Loucy (cell line): ENCODE measurements at regions not wholly inside any gene's neighbourhood (a gene's known extent, or its start where the extent isn't known, plus 50 kb on each side); places are given as distances from the start of the nearest gene placed in this dataset.
"Not testable (repeated sequence)": the region's sequence is repeated elsewhere in the genome, so short reads cannot be mapped to it uniquely, and the experiment has no call there.

Experiments used
- H2AFZ ChIP-seq: fragments of 200-600 bp; sonication (generic); 2 replicates; pipeline ENCODE4 v1.6.0; 2016; ENCODE audit warnings: antibody characterized with exemption, mild to moderate bottlenecking, low read length, moderate library complexity
- H3F3A ChIP-seq: fragments of 200-600 bp; 2 replicates; pipeline ENCODE4 v1.6.0; 2016; ENCODE audit warnings: antibody characterized with exemption, low read depth, mild to moderate bottlenecking
- H3K27me3 ChIP-seq: fragments of 200-600 bp; sonication (generic); 2 replicates; pipeline ENCODE4 v1.6.1; 2014; ENCODE audit warnings: low read length, mild to moderate bottlenecking; ENCODE audit not compliant: insufficient read depth, poor library complexity, severe bottlenecking
- H3K36me3 ChIP-seq: fragments of 200-600 bp; sonication (generic); 2 replicates; pipeline ENCODE4 v1.6.1; 2016; ENCODE audit warnings: low read length; ENCODE audit not compliant: insufficient read depth
- H3K4me1 ChIP-seq: fragments of 200-600 bp; sonication (generic); 2 replicates; pipeline ENCODE4 v1.5.1; 2014; ENCODE audit warnings: low read length, mild to moderate bottlenecking; ENCODE audit not compliant: insufficient read depth, poor library complexity, severe bottlenecking
- H3K4me2 ChIP-seq: fragments of 200-600 bp; sonication (generic); 2 replicates; pipeline ENCODE4 v1.6.0; 2014; ENCODE audit warnings: antibody characterized with exemption, low read length, low read depth, mild to moderate bottlenecking; ENCODE audit not compliant: poor library complexity, severe bottlenecking
- H3K4me3 ChIP-seq: fragments of 200-600 bp; sonication (generic); 2 replicates; pipeline ENCODE4 v1.5.1; 2014; ENCODE audit warnings: low read length, mild to moderate bottlenecking, mixed read lengths; ENCODE audit not compliant: poor library complexity, severe bottlenecking
- H3K79me2 ChIP-seq: fragments of 200-600 bp; sonication (generic); 2 replicates; pipeline ENCODE4 v1.6.1; 2014; ENCODE audit warnings: low read length; ENCODE audit not compliant: insufficient read depth
- H3K9ac ChIP-seq: fragments of 200-600 bp; sonication (generic); 2 replicates; pipeline ENCODE4 v1.6.0; 2014; ENCODE audit warnings: mild to moderate bottlenecking, low read depth, low read length, moderate library complexity; ENCODE audit not compliant: poor library complexity, severe bottlenecking
- H3K9me2 ChIP-seq: fragments of 200-600 bp; sonication (generic); replicated peaks from 2 replicates; pipeline ENCODE4 v1.6.1; 2016; ENCODE audit warnings: low read depth, low read length, mixed read lengths
- H3K9me3 ChIP-seq: fragments of 200-600 bp; sonication (generic); 2 replicates; pipeline ENCODE4 v1.6.1; 2014; ENCODE audit warnings: mild to moderate bottlenecking, antibody characterized with exemption, low read length, low read depth; ENCODE audit not compliant: insufficient read depth
- H4K20me1 ChIP-seq: fragments of 200-600 bp; sonication (generic); 2 replicates; pipeline ENCODE4 v1.6.0; 2014; ENCODE audit warnings: antibody characterized with exemption, low read length, mild to moderate bottlenecking; ENCODE audit not compliant: insufficient read depth, poor library complexity, severe bottlenecking
- EZH2phosphoT487 ChIP-seq: fragments of 200-600 bp; IDR thresholded peaks from 2 replicates; pipeline ENCODE4 v1.6.1; 2018; ENCODE audit warnings: antibody characterized with exemption, mild to moderate bottlenecking, moderate library complexity, borderline replicate concordance
- TF ChIP-seq, protein P1 (sequence below): fragments of 200-600 bp; sonication (generic); conservative IDR thresholded peaks from 2 replicates; pipeline ENCODE4 v1.5.1; 2014; ENCODE audit warnings: mild to moderate bottlenecking, antibody characterized with exemption, low read length

DNA sequence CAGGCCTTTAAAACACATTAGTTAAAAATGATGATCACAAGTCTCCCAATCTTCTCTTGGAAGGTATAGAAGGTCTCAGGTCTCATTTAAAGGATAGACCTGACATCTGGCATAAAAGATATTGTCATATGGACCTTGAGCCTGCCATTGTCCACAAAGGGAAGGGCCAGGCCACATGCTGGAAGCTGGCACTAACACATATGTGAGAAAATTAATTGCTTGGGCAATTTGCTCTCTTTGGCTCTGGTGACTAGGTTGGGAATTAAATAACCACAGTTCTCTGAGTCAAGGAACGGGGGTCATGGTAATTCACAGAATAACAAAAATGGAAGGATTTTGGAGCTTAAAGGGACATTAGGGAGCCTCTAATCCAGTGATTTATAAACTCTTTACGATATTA, 727.3 kb downstream of the BCL11A start:
- Histone ChIP-seq H4K20me1 (no peaks in the 10 kb centered on the region), H3K27me3 (no peaks in the 10 kb centered on the region), H3K9ac (no peak overlapping the region), H3K4me2 (no peak overlapping the region), H3K9me2 (no peaks in the 10 kb centered on the region), H3K4me3 (no peak overlapping the region), H3K79me2 (no peaks in the 10 kb centered on the region), H2AFZ (no peak overlapping the region), H3K9me3 (no peaks in the 10 kb centered on the region), H3K36me3 (no peaks in the 10 kb centered on the region), H3K4me1 (no peaks in the 10 kb centered on the region), H3F3A (no peaks in the 10 kb centered on the region)
- TF ChIP-seq EZH2phosphoT487, result no peak
- TF ChIP-seq, protein P1, sequence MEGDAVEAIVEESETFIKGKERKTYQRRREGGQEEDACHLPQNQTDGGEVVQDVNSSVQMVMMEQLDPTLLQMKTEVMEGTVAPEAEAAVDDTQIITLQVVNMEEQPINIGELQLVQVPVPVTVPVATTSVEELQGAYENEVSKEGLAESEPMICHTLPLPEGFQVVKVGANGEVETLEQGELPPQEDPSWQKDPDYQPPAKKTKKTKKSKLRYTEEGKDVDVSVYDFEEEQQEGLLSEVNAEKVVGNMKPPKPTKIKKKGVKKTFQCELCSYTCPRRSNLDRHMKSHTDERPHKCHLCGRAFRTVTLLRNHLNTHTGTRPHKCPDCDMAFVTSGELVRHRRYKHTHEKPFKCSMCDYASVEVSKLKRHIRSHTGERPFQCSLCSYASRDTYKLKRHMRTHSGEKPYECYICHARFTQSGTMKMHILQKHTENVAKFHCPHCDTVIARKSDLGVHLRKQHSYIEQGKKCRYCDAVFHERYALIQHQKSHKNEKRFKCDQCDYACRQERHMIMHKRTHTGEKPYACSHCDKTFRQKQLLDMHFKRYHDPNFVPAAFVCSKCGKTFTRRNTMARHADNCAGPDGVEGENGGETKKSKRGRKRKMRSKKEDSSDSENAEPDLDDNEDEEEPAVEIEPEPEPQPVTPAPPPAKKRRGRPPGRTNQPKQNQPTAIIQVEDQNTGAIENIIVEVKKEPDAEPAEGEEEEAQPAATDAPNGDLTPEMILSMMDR, result no peak

DNA sequence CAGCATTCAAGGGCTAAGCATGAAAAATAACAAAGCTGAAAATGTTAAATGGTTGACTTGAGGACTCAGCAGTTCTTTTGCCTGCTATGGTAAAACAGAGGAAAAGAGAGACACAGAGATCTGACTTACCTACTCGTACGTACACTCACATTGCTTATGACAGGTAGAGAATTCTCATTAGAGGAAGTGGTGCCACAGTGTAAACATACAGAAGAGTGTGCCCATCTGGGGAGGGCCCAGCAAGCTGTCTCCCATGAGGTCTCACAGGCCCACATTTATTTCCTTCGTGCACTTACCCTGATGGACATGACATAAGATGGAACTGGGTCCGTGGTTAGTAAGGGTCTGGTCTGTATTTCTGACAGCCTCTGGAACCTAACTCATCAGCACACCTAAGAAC, 729.1 kb downstream of the BCL11A start:
- Histone ChIP-seq H3K36me3 (no peaks in the 10 kb centered on the region), H4K20me1 (no peaks in the 10 kb centered on the region), H3K4me3 (no peak overlapping the region), H3K9me2 (no peaks in the 10 kb centered on the region), H3K9me3 (no peaks in the 10 kb centered on the region), H3K4me2 (no peak overlapping the region), H3K27me3 (no peaks in the 10 kb centered on the region), H3K79me2 (no peaks in the 10 kb centered on the region), H2AFZ (no peak overlapping the region), H3K4me1 (no peaks in the 10 kb centered on the region), H3K9ac (no peak overlapping the region), H3F3A (no peaks in the 10 kb centered on the region)
- TF ChIP-seq, protein P1, result no peak
- TF ChIP-seq EZH2phosphoT487, result no peak

DNA sequence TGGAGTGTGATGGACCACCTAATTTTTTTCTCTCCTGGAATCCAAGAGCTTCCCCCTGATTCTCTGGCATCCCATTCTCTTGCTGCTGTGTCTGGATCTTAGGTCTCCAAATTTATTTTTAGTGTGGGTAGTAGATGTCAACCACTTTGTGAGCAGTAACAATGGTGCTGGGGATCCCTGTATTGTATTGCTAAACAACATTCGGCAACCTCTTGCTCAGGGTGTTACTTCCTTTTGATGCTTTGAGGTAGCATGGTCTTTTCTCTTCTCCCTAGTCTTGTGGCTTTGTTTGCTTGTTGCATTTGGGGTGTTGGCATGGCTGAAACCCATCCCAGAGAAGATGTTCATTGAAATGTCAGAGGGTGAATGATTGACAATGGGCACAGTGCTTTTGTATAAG, 737.4 kb downstream of the BCL11A start:
- H3K4me3 ChIP-seq, result no peak overlapping the region
- H3K9ac ChIP-seq, result no peak overlapping the region
- TF ChIP-seq EZH2phosphoT487, result no peak
- TF ChIP-seq, protein P1, result no peak
- H3F3A ChIP-seq, result no peaks in the 10 kb centered on the region
- H3K79me2 ChIP-seq, result no peaks in the 10 kb centered on the region
- H2AFZ ChIP-seq, result no peak overlapping the region
- H3K4me1 ChIP-seq, result no peaks in the 10 kb centered on the region
- H4K20me1 ChIP-seq, result no peaks in the 10 kb centered on the region
- H3K27me3 ChIP-seq, result no peaks in the 10 kb centered on the region
- no peaks in the 10 kb centered on the region for H3K9me2 ChIP-seq
- H3K9me3 ChIP-seq, result no peaks in the 10 kb centered on the region
- H3K36me3 ChIP-seq, result no peaks in the 10 kb centered on the region
- H3K4me2 ChIP-seq, result no peak overlapping the region

DNA sequence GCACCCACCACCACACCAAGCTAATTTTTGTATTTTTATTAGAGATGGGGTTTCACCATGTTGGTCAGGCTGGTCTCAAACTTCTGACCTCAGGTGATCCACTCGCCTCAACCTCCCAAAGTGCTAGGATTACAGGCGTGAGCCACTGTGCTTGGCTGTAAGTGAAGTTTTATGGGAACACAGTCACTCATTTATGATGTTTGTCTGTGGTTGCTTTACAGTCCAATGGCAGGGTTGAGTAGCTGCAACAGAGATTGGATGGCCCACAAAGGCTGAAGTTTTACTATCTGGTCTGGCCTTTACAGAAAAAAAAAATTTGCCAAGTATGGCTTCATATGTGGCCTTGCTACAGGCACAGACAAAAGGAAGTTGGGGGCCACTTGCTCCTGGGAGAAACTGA, 743.2 kb downstream of the BCL11A start:
- not testable (repeated sequence) for H3K9me2 ChIP-seq, H3F3A ChIP-seq, H3K4me1 ChIP-seq, H3K9ac ChIP-seq, H3K4me2 ChIP-seq, H3K36me3 ChIP-seq, H3K4me3 ChIP-seq, H3K79me2 ChIP-seq, H3K27me3 ChIP-seq, H4K20me1 ChIP-seq, H2AFZ ChIP-seq, H3K9me3 ChIP-seq
